ENCODE measurements at regions not wholly inside any gene's neighbourhood (a gene's known extent, or its start where the extent isn't known, plus 50 kb on each side); places are given as distances from the start of the nearest gene placed in this dataset.
A peak's percentile ranks its signal among the peaks of the same experiment; 100 is the strongest.
"Not testable (repeated sequence)": the region's sequence is repeated elsewhere in the genome, so short reads cannot be mapped to it uniquely, and the experiment has no call there.

- no peak for DNase-seq
These were observed 241.6 kb downstream of the CDK5RAP2 start for GRCh38 chr9:120338340-120338739.

GRCh38 chr9:120337131-120337530 is 242.8 kb downstream of the CDK5RAP2 start:
- DNase-seq, result no peak

GRCh38 chr9:120336753-120337090 is 243.2 kb downstream of the CDK5RAP2 start:
- no peak for DNase-seq

GRCh38 chr9:120336021-120336752 is 243.8 kb downstream of the CDK5RAP2 start:
- DNase-seq, result peak; percentile 39

GRCh38 chr9:120331913-120332312 is 248.1 kb downstream of the CDK5RAP2 start:
- DNase-seq, result no peak

- no peak for DNase-seq
These were observed 249.9 kb downstream of the CDK5RAP2 start for GRCh38 chr9:120330031-120330430.

- no peak for DNase-seq
These were observed 252.6 kb downstream of the CDK5RAP2 start for GRCh38 chr9:120327322-120327721.

- no peak for DNase-seq
These were observed 253.8 kb downstream of the CDK5RAP2 start for GRCh38 chr9:120326049-120326693.

- DNase-seq, result peak; percentile 66
These were observed 254.8 kb downstream of the CDK5RAP2 start for GRCh38 chr9:120324996-120325642.

GRCh38 chr9:120324461-120324860 is 255.5 kb downstream of the CDK5RAP2 start:
- no peak for DNase-seq

- no peak for DNase-seq
These were observed 256.8 kb downstream of the CDK5RAP2 start for GRCh38 chr9:120323125-120323524.

- DNase-seq, result no peak
These were observed 260.5 kb downstream of the CDK5RAP2 start for GRCh38 chr9:120319452-120319851.

GRCh38 chr9:120315154-120315553 is 264.8 kb downstream of the CDK5RAP2 start:
- DNase-seq, result no peak

- no peak for DNase-seq
These were observed 267.9 kb downstream of the CDK5RAP2 start for GRCh38 chr9:120312031-120312430.

- DNase-seq, result peak; percentile 80
These were observed 269.9 kb downstream of the CDK5RAP2 start for GRCh38 chr9:120310035-120310434.

- DNase-seq, result peak; percentile 76
These were observed 271.5 kb downstream of the CDK5RAP2 start for GRCh38 chr9:120308495-120308894.

- DNase-seq, result no peak
These were observed 272.4 kb downstream of the CDK5RAP2 start for GRCh38 chr9:120307599-120307998.

GRCh38 chr9:120306561-120306960 is 273.4 kb downstream of the CDK5RAP2 start:
- DNase-seq, result no peak

GRCh38 chr9:120306088-120306487 is 273.9 kb downstream of the CDK5RAP2 start:
- no peak for DNase-seq

- DNase-seq, result not testable (repeated sequence)
These were observed 275.1 kb downstream of the CDK5RAP2 start for GRCh38 chr9:120304896-120305295.

- DNase-seq, result no peak
These were observed 276.4 kb downstream of the CDK5RAP2 start for GRCh38 chr9:120303519-120303918.

GRCh38 chr9:120299785-120300184 is 280.2 kb downstream of the CDK5RAP2 start:
- no peak for DNase-seq

- DNase-seq, result no peak
These were observed 286.0 kb downstream of the CDK5RAP2 start for GRCh38 chr9:120294003-120294402.

GRCh38 chr9:120292606-120293005 is 287.4 kb downstream of the CDK5RAP2 start:
- no peak for DNase-seq

Data from NCI-H1092 treated with DMSO at 0.1 percent for 48 hours (cell line).